OCI-LY1 (cell line): ENCODE measurements at regions not wholly inside any gene's neighbourhood (a gene's known extent, or its start where the extent isn't known, plus 50 kb on each side); places are given as distances from the start of the nearest gene placed in this dataset.

Experiments
- H2AFZ ChIP-seq: fragments of 200-600 bp; sonication (generic), shearing (Covaris generic); 2 replicates; pipeline ENCODE4 v1.6.0; 2014; ENCODE audit warnings: antibody characterized with exemption, mild to moderate bottlenecking, low read length
- H3F3A ChIP-seq: fragments of 200-600 bp; sonication (generic), shearing (Covaris generic); 2 replicates; pipeline ENCODE4 v1.6.0; 2014; ENCODE audit warnings: mild to moderate bottlenecking, antibody characterized with exemption, low read length, moderate library complexity; ENCODE audit not compliant: insufficient read depth
- H3K27ac ChIP-seq: fragments of 200-600 bp; sonication (generic); 2 replicates; pipeline ENCODE4 v1.5.1; 2014; ENCODE audit warnings: low read length, mixed run types, mild to moderate bottlenecking, low read depth; ENCODE audit not compliant: poor library complexity, severe bottlenecking
- H3K27me3 ChIP-seq: fragments of 200-600 bp; sonication (generic); 2 replicates; pipeline ENCODE4 v1.6.0; 2014; ENCODE audit warnings: antibody characterized with exemption, mild to moderate bottlenecking, low read length, moderate library complexity; ENCODE audit not compliant: insufficient read depth
- H3K36me3 ChIP-seq: fragments of 200-600 bp; sonication (generic); 2 replicates; pipeline ENCODE4 v1.6.1; 2014; ENCODE audit warnings: mild to moderate bottlenecking, antibody characterized with exemption, low read length, moderate library complexity, mixed read lengths; ENCODE audit not compliant: insufficient read depth
- H3K4me1 ChIP-seq: fragments of 200-600 bp; sonication (generic); 2 replicates; pipeline ENCODE4 v1.5.1; 2014; ENCODE audit warnings: mild to moderate bottlenecking, low read length, moderate library complexity; ENCODE audit not compliant: insufficient read depth, severe bottlenecking
- H3K4me2 ChIP-seq: fragments of 200-600 bp; sonication (generic), shearing (Covaris generic); 2 replicates; pipeline ENCODE4 v1.6.1; 2014; ENCODE audit warnings: low read length
- H3K4me3 ChIP-seq: fragments of 200-600 bp; sonication (generic); 2 replicates; pipeline ENCODE4 v1.5.1; 2014; ENCODE audit warnings: low read length, low read depth, mild to moderate bottlenecking, mixed read lengths; ENCODE audit not compliant: poor library complexity, severe bottlenecking
- H3K79me2 ChIP-seq: fragments of 200-600 bp; shearing (Covaris generic); 2 replicates; pipeline ENCODE4 v1.6.1; 2016; ENCODE audit warnings: mixed run types, low read length, mixed read lengths; ENCODE audit not compliant: insufficient read depth
- H3K9ac ChIP-seq: fragments of 200-600 bp; sonication (generic), shearing (Covaris generic); 2 replicates; pipeline ENCODE4 v1.6.1; 2014; ENCODE audit warnings: mild to moderate bottlenecking, low read length, mixed read lengths
- H3K9me2 ChIP-seq: fragments of 200-600 bp; sonication (generic), shearing (Covaris generic); 2 replicates; pipeline ENCODE4 v1.6.1; 2014; ENCODE audit warnings: low read depth, mild to moderate bottlenecking, low read length, mixed read lengths
- H3K9me3 ChIP-seq: fragments of 200-600 bp; shearing (Covaris generic); 2 replicates; pipeline ENCODE4 v1.6.1; 2014; ENCODE audit warnings: low read length, mixed read lengths
- H4K20me1 ChIP-seq: fragments of 200-600 bp; sonication (generic), shearing (Covaris generic); 2 replicates; pipeline ENCODE4 v1.6.0; 2016; ENCODE audit warnings: mild to moderate bottlenecking, low read length; ENCODE audit not compliant: insufficient read depth
- EZH2 ChIP-seq: fragments of 200-600 bp; sonication (generic), shearing (Covaris generic); IDR thresholded peaks from 2 replicates; pipeline ENCODE4 v1.8.0; 2017; ENCODE audit warnings: borderline replicate concordance, mixed run types, mild to moderate bottlenecking, antibody characterized with exemption, low read length, moderate library complexity, mixed read lengths
- TF ChIP-seq, protein P1 (sequence below): fragments of 200-600 bp; sonication (generic), shearing (Covaris generic); IDR thresholded peaks from 2 replicates; pipeline ENCODE4 v1.5.1; 2017; ENCODE audit warnings: mild to moderate bottlenecking, antibody characterized with exemption, low read length, moderate library complexity, mixed read lengths

DNA sequence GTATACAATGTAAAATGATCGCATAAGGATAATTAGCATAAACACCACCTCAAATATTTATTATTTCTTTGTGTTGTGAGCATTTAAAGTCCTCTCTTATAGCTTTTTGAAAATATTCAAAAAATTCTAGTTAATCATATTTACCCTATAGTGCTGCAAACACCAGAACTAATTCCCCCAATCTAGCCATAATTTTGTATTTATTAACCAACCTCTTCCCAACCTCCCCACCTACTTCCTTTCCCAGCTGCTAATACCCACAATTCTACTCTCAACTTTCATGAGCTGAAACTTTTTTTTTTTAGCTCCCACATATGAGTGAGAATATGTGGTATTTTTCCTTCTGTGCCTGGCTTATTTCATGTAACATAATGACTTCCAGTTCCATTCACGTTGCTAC, 317.8 kb upstream of the ATP10B start:
- Histone ChIP-seq H3K27me3 (no peaks in the 10 kb centered on the region), H3F3A (no peaks in the 10 kb centered on the region), H3K36me3 (no peaks in the 10 kb centered on the region), H2AFZ (no peak overlapping the region), H3K4me1 (no peaks in the 10 kb centered on the region), H3K4me2 (no peak overlapping the region), H4K20me1 (no peaks in the 10 kb centered on the region), H3K9ac (no peak overlapping the region), H3K79me2 (no peaks in the 10 kb centered on the region), H3K4me3 (no peak overlapping the region), H3K9me2 (no peaks in the 10 kb centered on the region), H3K9me3 (no peaks in the 10 kb centered on the region), H3K27ac (no peak overlapping the region)
- no peak for TF ChIP-seq EZH2

DNA sequence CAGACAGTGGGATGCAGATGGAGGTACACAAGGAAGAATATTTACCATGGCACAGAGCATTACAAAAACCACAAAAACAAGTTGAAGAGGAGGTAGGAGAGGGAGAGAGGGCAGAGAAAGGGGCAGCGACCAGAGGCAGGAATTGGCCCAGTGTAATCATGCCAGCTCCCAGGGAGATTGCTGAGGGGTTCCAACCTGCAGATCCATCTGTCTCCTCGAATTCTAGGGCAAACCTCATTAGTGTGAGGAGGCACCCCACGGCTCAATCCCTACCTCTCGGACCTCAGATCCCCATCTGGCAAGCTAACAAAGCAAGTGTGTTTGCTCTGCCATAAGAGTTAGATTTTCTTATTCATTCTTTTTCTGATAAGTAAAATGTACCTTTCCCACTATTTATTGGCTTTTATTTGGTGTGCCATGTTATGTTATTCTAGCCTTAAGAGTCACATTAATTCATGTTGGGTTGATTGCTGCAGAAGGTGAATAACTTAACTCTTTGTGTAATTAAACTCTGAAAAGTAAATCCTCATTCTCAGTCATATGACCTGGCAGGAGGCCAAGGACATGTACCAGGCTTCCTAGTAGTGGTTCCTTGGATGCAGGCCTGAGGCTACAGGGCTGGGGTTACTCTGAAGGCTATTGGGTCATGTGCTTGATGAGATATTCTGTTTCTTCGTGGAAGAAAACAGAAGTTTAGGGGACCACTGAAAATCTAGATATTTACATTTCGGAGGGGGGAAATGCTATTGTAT, 315.2 kb upstream of the ATP10B start:
- Histone ChIP-seq H3K9me3 (no peaks in the 10 kb centered on the region), H3K79me2 (no peaks in the 10 kb centered on the region), H3K27me3 (no peaks in the 10 kb centered on the region), H3K36me3 (no peaks in the 10 kb centered on the region), H4K20me1 (no peaks in the 10 kb centered on the region), H3K9ac (no peak overlapping the region), H3F3A (no peaks in the 10 kb centered on the region), H3K4me3 (no peak overlapping the region), H3K27ac (no peak overlapping the region), H3K9me2 (no peaks in the 10 kb centered on the region), H3K4me2 (no peak overlapping the region), H3K4me1 (no peaks in the 10 kb centered on the region), H2AFZ (no peak overlapping the region)
- TF ChIP-seq EZH2 = no peak
- TF ChIP-seq, protein P1, sequence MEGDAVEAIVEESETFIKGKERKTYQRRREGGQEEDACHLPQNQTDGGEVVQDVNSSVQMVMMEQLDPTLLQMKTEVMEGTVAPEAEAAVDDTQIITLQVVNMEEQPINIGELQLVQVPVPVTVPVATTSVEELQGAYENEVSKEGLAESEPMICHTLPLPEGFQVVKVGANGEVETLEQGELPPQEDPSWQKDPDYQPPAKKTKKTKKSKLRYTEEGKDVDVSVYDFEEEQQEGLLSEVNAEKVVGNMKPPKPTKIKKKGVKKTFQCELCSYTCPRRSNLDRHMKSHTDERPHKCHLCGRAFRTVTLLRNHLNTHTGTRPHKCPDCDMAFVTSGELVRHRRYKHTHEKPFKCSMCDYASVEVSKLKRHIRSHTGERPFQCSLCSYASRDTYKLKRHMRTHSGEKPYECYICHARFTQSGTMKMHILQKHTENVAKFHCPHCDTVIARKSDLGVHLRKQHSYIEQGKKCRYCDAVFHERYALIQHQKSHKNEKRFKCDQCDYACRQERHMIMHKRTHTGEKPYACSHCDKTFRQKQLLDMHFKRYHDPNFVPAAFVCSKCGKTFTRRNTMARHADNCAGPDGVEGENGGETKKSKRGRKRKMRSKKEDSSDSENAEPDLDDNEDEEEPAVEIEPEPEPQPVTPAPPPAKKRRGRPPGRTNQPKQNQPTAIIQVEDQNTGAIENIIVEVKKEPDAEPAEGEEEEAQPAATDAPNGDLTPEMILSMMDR = no peak

DNA sequence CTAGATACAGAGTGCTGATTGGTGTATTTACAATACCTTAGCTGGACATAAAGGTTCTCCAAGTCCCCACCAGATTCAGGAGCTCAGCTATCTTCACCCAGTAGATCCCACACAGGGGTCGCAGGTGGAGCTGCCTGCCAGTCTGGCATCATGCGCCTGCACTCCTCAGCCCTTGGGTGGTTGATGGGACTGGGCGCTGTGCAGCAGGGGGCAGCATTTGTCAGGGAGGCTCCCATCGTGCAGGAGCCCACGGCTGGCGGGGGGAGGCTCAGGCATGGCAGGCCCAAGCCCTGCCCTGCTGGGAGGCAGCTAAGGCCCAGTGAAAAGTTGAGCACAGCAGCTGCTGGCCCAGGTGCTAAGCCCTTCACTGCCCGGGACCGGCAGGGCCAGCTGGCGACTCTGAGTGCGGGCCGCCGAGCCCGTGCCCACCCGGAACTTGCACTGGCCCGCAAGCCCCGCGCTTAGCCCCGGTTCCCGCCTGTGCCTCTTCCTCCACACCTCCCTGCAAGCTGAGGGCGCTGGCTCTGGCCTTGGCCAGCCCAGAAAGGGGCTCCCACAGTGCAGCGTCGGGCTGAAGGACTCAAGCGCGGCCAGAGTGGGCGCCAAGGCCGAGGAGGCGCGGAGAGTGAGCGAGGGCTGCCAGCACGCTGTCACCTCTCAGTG, 314.1 kb upstream of the ATP10B start:
- Histone ChIP-seq H3K9ac (no peak overlapping the region), H2AFZ (no peak overlapping the region), H3K27ac (no peak overlapping the region), H3K9me3 (no peaks in the 10 kb centered on the region), H3K36me3 (no peaks in the 10 kb centered on the region), H4K20me1 (no peaks in the 10 kb centered on the region), H3K79me2 (no peaks in the 10 kb centered on the region), H3F3A (no peaks in the 10 kb centered on the region), H3K4me2 (no peak overlapping the region), H3K27me3 (no peaks in the 10 kb centered on the region), H3K4me3 (no peak overlapping the region), H3K9me2 (no peaks in the 10 kb centered on the region), H3K4me1 (no peaks in the 10 kb centered on the region)
- TF ChIP-seq, protein P1 = no peak
